ENCODE measurements at regions not wholly inside any gene's neighbourhood (a gene's known extent, or its start where the extent isn't known, plus 50 kb on each side); places are given as distances from the start of the nearest gene placed in this dataset.
A peak's percentile ranks its signal among the peaks of the same experiment; 100 is the strongest.
"Not testable (repeated sequence)": the region's sequence is repeated elsewhere in the genome, so short reads cannot be mapped to it uniquely, and the experiment has no call there.

GRCh38 chr11:71638801-71639519 lies 56.3 kb upstream of the KRTAP5-11 start:
- peak; percentile 22 to 62 for DNase-seq

- DNase-seq, result not testable (repeated sequence)
Measured at GRCh38 chr11:71639520-71639849, 56.8 kb upstream of the KRTAP5-11 start.

GRCh38 chr11:71639916-71640315 lies 57.2 kb upstream of the KRTAP5-11 start:
- DNase-seq, result not testable (repeated sequence)

GRCh38 chr11:71647078-71647477 lies 64.4 kb upstream of the KRTAP5-11 start:
- DNase-seq, result not testable (repeated sequence)

GRCh38 chr11:71652998-71653397 lies 70.3 kb upstream of the KRTAP5-11 start:
- DNase-seq, result not testable (repeated sequence)

GRCh38 chr11:71654423-71654822 lies 71.7 kb upstream of the KRTAP5-11 start:
- not testable (repeated sequence) for DNase-seq

GRCh38 chr11:71655041-71655440 lies 72.4 kb upstream of the KRTAP5-11 start:
- DNase-seq, result not testable (repeated sequence)

GRCh38 chr11:71656513-71656912 lies 73.8 kb upstream of the KRTAP5-11 start:
- DNase-seq, result not testable (repeated sequence)

- DNase-seq, result not testable (repeated sequence)
Measured at GRCh38 chr11:71664941-71665340, 82.3 kb upstream of the KRTAP5-11 start.

- DNase-seq, result not testable (repeated sequence)
Measured at GRCh38 chr11:71698110-71698509, 115.4 kb upstream of the KRTAP5-11 start.

GRCh38 chr11:71698961-71699360 lies 116.3 kb upstream of the KRTAP5-11 start:
- not testable (repeated sequence) for DNase-seq

- DNase-seq, result not testable (repeated sequence)
Measured at GRCh38 chr11:71701435-71702291, 119.0 kb upstream of the KRTAP5-11 start.

- DNase-seq, result not testable (repeated sequence)
Measured at GRCh38 chr11:71705086-71705737, 122.5 kb upstream of the KRTAP5-11 start.

GRCh38 chr11:71705738-71706432 lies 123.2 kb upstream of the KRTAP5-11 start:
- DNase-seq, result not testable (repeated sequence)

- DNase-seq, result not testable (repeated sequence)
Measured at GRCh38 chr11:71707083-71707482, 124.4 kb upstream of the KRTAP5-11 start.

- DNase-seq, result not testable (repeated sequence)
Measured at GRCh38 chr11:71709541-71709940, 123.5 kb upstream of the DEFB108B start.

- peak; percentile 45 to 74 for DNase-seq
Measured at GRCh38 chr11:71710171-71710671, 122.8 kb upstream of the DEFB108B start.

GRCh38 chr11:71710701-71711385 lies 122.2 kb upstream of the DEFB108B start:
- not testable (repeated sequence) for DNase-seq

- not testable (repeated sequence) for DNase-seq
Measured at GRCh38 chr11:71712350-71712749, 120.7 kb upstream of the DEFB108B start.

- DNase-seq, result not testable (repeated sequence)
Measured at GRCh38 chr11:71712846-71713245, 120.2 kb upstream of the DEFB108B start.

GRCh38 chr11:71714510-71714909 lies 118.5 kb upstream of the DEFB108B start:
- DNase-seq, result not testable (repeated sequence)

GRCh38 chr11:71721840-71722239 lies 111.2 kb upstream of the DEFB108B start:
- DNase-seq, result not testable (repeated sequence)

All from CD4-positive, alpha-beta T cell treated with Interferon alpha-2 for 1 hour (primary cell).